ENCODE measurements at regions not wholly inside any gene's neighbourhood (a gene's known extent, or its start where the extent isn't known, plus 50 kb on each side); places are given as distances from the start of the nearest gene placed in this dataset.
"Not testable (repeated sequence)": the region's sequence is repeated elsewhere in the genome, so short reads cannot be mapped to it uniquely, and the experiment has no call there.

DNA sequence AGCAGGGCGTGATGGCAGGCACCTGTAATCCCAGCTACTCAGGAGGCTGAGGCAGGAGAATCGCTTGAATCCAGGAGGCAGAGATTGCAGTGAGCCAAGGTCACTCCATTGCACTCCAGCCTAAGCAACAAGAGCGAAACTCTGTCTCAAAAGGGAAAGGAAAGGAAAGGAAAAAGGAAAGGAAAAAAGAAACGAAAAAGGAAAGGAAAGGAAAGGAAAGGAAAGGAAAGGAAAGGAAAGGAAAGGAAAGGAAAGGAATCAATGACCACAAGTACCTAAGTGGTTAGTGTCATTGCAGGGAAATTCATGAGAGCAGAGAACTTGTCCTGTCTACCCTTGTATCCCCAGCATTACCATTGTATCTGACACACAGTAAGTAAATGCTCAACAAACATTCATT is 195.7 kb upstream of the TENT5A start:
- TF ChIP-seq CTCF, EZH2, EZH2phosphoT487 (IDR thresholded peaks at IDR 0.05): not testable (repeated sequence)

All from neural progenitor cell (in vitro differentiated cells).